HAP-1 (cell line): ENCODE measurements at regions not wholly inside any gene's neighbourhood (a gene's known extent, or its start where the extent isn't known, plus 50 kb on each side); places are given as distances from the start of the nearest gene placed in this dataset.
"Not testable (repeated sequence)": the region's sequence is repeated elsewhere in the genome, so short reads cannot be mapped to it uniquely, and the experiment has no call there.

Source experiments
- DNase-seq, 2 experiments: peaks; one replicate each; pipeline ENCODE4 v3.0.0-alpha.2; 2016 to 2020; ENCODE audit warnings: low spot score in 2 of 2
- H3K27me3 ChIP-seq: fragments of 250-450 bp; sonication (Bioruptor Pico); 2 replicates; pipeline ENCODE4 v1.5.1; 2020; ENCODE audit warnings: low read depth, mild to moderate bottlenecking, moderate library complexity
- H3K36me3 ChIP-seq: fragments of 250-450 bp; sonication (Bioruptor Pico); replicated peaks from 2 replicates; pipeline ENCODE4 v1.5.1; 2020; ENCODE audit warnings: mild to moderate bottlenecking
- H3K4me1 ChIP-seq: fragments of 250-450 bp; sonication (Bioruptor Pico); 2 replicates; pipeline ENCODE4 v1.5.1; 2020; ENCODE audit warnings: mild to moderate bottlenecking
- H3K4me3 ChIP-seq: fragments of 250-450 bp; sonication (Bioruptor Pico); 2 replicates; pipeline ENCODE4 v1.5.1; 2020; ENCODE audit warnings: mild to moderate bottlenecking, moderate library complexity
- H3K9me3 ChIP-seq: fragments of 250-450 bp; sonication (Bioruptor Pico); 2 replicates; pipeline ENCODE4 v1.5.1; 2020; ENCODE audit warnings: mild to moderate bottlenecking, moderate library complexity
- in situ Hi-C: fragments of 300-500 bp; cut with MboI; formaldehyde crosslinking; loops from 3 replicates; pipeline ENCODE4 v1.14.3; 2020; ENCODE audit warnings: low sequenced_read_pairs, inconsistent platforms, mixed read lengths

DNA sequence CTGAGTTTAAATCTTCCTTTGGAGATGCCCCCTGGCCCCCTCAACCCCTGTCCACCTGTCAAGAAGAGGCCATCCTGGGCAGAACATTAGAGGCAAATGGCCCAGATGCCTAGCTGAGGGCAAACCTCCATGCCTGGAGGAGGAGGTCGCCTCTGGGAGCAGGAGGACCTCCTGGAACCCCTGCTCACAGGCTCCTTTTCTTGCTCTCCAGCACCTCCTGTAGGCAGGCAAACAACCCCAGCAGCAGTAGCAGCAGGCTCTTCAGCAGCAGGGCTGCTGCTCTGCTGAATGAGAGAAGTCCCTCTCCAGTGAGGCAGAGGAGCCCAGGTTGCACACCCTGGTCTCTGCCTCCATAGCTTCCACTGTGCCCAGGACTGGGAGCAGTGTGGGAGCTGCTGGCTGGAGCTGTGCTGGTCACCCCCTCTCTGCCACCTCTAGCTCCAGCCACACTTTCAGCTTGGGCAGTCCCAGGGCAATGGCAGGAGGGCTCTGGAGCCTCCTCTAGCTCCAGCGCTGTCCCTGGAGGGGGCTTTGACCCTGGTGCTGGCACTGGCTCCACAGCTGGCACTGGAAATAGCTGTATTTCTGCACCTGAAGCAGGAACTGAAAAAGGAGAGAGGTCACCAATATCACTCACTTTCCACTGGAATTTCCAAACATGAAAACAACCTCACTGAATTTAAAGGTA is 1494.5 kb upstream of the TPTE start:
- not testable (repeated sequence) for DNase-seq

DNA sequence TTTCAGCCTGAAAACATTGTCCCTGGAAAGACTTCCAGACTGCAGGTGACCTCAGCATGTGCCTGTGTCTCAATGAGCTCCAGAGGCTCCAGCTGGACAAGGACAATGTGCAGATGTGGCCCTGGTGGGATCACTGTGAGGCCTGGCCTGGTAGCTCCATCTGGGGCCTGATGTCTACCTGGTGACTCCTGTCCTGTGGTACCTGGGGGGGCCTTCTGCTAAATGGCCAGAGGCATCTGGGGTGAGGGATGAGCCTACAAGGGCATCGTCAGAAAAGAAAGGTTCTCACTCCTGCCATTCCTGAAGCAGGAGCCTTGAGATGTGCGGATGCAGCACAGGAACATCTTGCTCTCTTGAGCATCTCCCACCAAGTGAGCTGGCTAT is 1494.0 kb upstream of the TPTE start:
- H3K27me3 ChIP-seq, H3K4me1 ChIP-seq, H3K4me3 ChIP-seq, H3K9me3 ChIP-seq, DNase-seq, in situ Hi-C loops, H3K36me3 ChIP-seq: not testable (repeated sequence)

More for the DNA sequence above, 1494.5 kb upstream of the TPTE start:
- H3K9me3 ChIP-seq, H3K36me3 ChIP-seq, in situ Hi-C loops, H3K27me3 ChIP-seq, H3K4me1 ChIP-seq, H3K4me3 ChIP-seq: not testable (repeated sequence)

DNA sequence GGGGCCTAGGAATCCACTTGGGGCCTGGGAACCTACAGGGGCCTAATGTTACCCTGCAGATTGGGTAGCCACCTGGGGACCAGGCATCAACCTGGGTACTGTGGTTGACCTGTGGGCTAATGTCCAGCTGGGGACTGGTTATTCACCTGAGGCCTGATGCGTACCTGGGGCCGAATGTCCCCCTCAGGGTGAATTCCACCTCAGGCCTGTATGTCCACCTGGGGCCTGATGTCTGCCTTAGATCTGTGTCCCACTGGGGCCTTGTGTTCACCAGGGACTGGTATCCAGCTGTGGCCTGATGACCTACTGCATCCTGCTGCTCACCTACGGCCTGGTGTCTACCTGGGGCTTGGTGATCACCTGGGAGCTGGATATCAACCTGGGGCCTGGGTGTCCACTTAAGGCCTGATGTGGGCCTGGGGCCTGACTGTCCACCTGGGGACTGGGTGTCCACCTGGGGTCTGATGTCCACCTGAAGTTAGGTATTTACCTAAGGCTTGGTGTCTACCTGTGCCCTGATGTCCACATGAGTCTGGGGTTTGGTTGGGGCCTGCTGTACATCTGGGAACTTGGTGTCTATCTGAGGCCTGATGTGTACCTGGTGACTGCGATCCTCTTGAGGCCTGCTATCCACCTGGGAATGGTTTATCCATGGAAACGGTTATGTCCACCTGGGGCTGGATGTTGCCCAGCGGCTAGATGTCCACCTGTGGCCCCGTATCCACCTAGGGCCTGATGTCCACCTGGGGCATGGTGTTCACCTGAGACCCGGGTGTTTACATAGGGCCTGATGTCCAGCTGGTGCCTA is 1492.6 kb upstream of the TPTE start:
- H3K27me3 ChIP-seq, H3K9me3 ChIP-seq, in situ Hi-C loops, H3K36me3 ChIP-seq, H3K4me1 ChIP-seq, DNase-seq, H3K4me3 ChIP-seq: not testable (repeated sequence)

DNA sequence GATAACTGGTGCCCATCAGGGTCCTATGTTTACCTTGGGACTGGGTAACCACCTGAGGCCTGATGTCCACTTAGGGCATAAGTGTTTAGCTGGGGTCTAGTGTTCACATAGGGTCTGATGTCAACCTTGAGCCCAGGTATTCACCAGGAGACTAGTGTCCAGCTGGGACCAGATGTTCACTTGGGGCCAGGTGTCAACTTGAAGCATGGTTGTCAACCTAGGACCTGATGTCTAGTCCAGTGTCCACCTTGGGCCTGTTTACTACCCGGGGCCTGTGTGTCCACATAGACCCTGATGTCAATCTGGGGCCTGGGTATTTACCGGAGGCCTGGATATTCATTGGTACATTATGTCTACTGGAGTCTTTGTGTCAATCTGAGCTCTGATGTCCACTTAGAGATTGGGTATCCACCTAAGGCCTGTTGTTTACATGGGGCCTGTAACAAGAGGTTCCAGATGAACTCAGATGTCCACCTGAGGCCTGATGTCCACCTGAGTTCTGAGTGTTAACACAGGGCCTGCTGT is 1491.2 kb upstream of the TPTE start:
- H3K36me3 ChIP-seq, H3K4me3 ChIP-seq, DNase-seq, H3K4me1 ChIP-seq, H3K27me3 ChIP-seq, H3K9me3 ChIP-seq, in situ Hi-C loops: not testable (repeated sequence)

DNA sequence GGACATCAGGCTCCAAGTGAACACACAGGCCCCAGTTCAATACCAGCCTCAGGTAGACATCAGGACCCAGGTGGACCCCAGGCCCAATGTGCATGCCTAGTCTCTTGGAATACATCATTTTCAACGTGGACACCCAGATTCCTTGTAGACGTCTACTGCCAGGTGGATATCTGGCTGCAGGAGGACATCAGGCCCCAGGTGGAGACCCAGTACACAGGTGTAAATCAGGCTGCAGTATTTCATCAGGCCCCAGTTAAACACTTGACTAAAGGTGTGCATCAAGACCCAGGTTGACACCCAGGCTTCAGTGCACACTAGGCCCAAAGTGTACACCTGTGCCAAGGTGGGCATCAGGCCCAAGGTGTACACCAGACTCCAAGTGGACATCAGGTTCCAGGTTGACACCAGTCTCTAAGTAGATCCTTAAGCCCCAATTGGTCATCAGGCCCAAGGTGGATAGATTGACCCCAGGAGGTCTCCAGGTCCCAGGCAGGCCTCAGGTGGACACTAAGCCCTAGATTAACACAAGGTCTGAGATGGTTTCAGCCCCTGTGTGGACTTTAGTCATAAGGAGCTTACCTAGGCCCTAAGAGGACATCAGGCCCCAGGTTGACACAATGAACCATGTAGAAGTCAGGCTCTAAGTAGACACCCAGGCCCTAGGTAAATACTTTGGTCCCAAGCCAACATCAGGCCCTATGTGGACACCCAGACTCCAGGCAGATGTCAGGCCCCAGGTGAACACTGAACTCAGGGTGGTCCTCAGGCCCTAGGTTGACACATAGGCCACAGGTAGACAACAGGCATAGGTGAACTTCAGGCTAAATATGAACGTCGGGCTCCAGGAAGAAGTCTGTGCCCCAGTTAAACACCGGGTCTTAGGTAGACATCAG is 1489.7 kb upstream of the TPTE start:
- H3K36me3 ChIP-seq, H3K4me3 ChIP-seq, in situ Hi-C loops, H3K27me3 ChIP-seq, H3K4me1 ChIP-seq, DNase-seq, H3K9me3 ChIP-seq: not testable (repeated sequence)

DNA sequence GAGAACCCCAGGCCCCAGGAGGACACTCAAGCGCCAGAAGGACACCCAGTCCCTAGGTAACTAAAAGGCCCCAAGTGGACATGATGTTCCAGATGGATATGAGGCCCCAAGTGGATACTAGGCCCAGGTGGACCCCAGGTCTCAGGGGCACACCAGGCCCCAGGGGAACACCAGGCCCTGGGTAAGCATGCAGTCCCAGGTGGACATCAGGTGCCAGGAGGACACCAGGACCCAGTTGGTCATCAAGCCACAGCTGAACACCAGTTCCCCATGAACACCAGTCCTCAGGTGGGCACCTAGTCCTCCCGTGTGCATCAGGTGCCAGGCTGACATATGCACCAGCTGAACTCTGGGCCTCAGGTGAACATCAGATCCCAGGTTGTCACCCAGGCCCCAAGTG is 1488.8 kb upstream of the TPTE start:
- DNase-seq, H3K4me3 ChIP-seq, H3K4me1 ChIP-seq, H3K27me3 ChIP-seq, H3K9me3 ChIP-seq, in situ Hi-C loops, H3K36me3 ChIP-seq: not testable (repeated sequence)

DNA sequence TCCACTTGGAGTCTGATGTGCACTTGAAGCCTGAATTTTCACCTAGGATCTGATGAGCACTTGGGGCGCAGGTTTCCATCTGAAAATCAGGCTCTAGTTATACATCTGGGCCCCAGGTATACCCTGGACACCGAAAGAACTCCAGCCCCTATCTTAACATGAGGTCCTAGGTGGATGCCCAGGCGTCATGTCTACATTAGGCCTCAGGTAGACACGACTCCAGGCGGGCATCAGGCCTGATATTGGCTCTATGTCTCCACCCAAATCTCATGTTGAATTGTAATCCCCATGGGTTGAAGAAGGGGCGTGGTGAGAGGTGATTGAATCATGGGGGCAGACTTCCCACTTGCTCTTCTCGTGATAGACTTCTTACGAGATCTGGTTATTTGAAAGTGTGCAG is 1488.1 kb upstream of the TPTE start:
- DNase-seq, in situ Hi-C loops: not testable (repeated sequence)

DNA sequence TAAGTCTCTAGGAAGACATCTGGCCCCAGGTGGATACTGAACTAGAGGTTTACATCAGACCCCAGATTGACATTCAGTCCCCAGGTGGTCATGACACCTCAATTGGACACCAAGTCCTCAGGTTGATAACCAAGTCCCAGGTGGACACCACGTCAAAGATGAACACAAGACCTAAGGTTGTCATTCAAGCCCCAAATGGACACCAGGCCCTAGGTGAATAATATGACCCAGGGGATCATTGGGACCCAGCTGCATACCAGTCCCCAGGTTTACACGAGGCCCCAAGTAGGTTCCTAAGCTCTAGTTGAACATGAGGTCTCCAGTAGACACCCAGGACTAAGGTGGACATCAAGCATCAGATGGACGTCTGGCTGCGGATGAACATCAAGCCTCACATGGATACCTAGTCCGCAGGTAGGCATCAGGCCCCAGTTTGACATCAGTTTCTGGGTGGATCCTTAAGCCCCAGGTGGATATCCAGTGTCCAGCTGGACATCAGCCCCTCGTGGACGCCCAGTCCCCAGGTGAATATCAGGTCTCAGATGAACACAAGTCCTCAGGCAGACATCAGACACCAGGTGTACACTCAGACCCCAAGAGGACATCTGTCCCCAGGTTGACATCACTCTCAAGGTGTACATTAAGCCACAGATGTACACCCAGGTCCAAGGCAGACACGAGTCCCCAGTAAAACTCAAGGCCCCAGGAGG is 1486.7 kb upstream of the TPTE start:
- H3K4me3 ChIP-seq, H3K4me1 ChIP-seq, H3K27me3 ChIP-seq, in situ Hi-C loops, DNase-seq, H3K36me3 ChIP-seq, H3K9me3 ChIP-seq: not testable (repeated sequence)

More for the DNA sequence above, 1488.1 kb upstream of the TPTE start:
- not testable (repeated sequence) for H3K9me3 ChIP-seq, H3K4me1 ChIP-seq, H3K36me3 ChIP-seq, H3K4me3 ChIP-seq, H3K27me3 ChIP-seq

DNA sequence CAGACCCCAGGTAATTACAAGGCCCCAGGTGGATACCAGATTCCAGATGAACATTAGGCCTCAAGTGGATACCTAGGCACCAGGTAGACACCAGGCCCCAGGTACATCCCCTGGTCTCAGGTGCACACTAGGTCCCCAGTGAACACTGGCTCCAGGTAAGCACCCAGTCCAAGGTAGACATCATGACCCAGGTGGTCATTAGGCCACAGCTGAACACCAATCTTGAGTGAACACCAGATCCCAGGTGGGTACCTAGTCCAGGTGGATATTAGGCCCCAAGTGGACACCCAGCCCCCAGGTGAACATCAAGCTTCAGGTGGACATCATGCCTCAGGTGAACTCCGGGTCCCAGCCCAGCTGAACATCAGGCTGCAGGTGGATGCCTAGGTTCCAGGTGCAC is 1486.2 kb upstream of the TPTE start:
- H3K36me3 ChIP-seq, H3K9me3 ChIP-seq, H3K4me3 ChIP-seq, DNase-seq, in situ Hi-C loops, H3K27me3 ChIP-seq, H3K4me1 ChIP-seq: not testable (repeated sequence)

DNA sequence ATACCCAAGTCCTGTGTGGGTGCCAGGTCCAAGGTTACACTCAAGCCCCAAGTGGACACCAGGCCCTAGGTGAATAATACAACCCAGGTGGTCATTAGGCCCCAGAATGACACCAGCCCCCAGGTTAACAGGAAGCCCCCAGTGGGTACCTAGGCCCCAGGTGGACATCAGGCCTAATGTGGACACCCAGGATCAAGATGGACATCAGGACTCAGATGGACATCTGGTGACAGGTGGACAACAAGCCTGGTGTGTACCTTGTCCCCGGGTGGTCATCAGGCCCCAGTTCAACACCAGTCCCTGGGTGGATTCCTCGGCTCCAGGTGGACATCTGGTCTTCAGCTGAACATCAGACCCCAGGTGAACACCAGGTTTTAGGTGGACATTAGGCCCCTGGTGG is 1485.4 kb upstream of the TPTE start:
- H3K9me3 ChIP-seq, in situ Hi-C loops, H3K4me3 ChIP-seq, DNase-seq, H3K36me3 ChIP-seq, H3K27me3 ChIP-seq, H3K4me1 ChIP-seq: not testable (repeated sequence)

DNA sequence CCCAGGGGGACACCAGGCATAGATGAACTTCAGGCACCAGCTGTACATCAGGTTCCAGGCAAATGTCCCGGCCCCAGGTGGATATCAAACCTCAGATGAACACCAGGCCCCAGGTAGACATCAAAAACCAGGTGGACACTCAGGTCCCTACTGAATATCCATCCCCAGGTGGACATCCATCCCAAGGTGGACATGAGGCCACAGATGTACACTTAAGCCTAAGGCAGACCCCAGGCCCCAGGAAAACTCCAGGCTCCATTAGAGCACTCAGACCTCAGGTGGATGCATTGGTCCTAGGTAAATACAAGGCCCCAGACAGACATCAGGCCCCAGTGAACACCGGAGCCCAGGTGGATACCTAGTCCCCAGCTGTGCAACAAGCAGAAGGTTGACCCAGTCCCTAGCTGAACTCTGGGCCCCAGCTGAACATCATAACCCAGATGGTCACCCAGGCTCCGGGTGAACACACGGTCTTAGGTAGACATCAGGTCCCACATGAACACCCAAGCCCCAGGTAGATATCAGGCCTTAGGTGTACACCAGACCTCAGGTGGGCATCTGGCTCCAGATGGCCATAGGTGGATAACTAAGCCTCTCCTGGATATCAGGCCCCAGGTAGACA is 1484.3 kb upstream of the TPTE start:
- H3K27me3 ChIP-seq, H3K36me3 ChIP-seq, H3K9me3 ChIP-seq, H3K4me1 ChIP-seq, DNase-seq, in situ Hi-C loops, H3K4me3 ChIP-seq: not testable (repeated sequence)

DNA sequence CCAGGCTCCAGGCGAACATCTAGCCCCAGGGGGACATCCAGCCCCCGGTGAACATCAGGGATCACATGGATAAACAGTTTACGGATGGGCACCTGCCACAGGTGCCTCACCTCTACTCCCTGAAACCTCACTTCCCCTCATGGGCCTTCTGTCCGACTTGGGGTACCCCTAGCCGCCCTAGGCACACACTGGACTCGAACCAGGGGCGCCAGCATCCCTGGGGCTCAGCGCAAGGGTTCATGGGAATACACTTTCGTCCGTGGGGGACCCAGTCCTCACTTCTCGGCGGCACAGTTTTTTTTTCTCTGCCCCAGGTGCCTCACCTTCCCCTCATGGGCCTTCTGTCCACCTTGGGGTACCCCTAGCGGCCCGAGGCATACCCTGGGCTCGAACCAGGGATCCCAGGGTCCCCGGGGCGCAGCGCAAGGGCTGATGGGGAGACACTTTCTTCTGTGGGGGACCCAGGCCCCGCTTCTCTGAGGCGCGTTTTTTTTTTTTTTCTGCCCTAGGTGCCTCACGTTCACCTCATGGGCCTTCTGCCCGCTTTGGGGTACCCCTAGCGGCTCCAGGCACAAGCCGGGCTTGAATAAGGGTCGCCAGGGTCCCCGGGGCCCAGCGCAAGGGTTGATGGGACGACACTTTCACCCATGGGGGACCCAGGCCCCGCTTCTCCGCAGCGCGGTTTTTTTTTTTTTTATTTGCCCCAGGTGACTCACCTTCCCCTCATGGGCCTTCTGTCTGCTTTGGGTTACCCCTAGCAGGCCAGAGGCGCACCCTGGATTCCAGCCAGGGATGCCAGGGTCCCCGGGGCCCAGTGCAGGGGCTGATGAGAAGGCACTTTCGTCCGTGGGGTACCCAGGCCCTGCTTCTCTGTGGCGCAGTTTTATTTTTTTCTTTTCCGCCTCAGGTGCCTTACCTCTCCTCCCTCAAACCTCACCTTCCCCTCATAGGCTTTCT is 1483.5 kb upstream of the TPTE start:
- H3K4me1 ChIP-seq, in situ Hi-C loops, H3K9me3 ChIP-seq, H3K4me3 ChIP-seq, DNase-seq, H3K36me3 ChIP-seq, H3K27me3 ChIP-seq: not testable (repeated sequence)
